Sigmoid colon (tissue), 6 donors: ENCODE measurements at regions not wholly inside any gene's neighbourhood (a gene's known extent, or its start where the extent isn't known, plus 50 kb on each side); places are given as distances from the start of the nearest gene placed in this dataset.

ENCODE experiments used
- DNase-seq: peaks from one replicate; pipeline ENCODE4 v3.0.0-alpha.2; 2019
- H3K27ac ChIP-seq, 4 donors: fragments of 200-600 bp; sonication (generic); one replicate each; pipeline ENCODE4 v1.5.1; 2016 to 2019; ENCODE audit warnings: mild to moderate bottlenecking in 1 of 4
- H3K27me3 ChIP-seq, 3 donors: fragments of 200-600 bp; sonication (generic); one replicate each; pipeline ENCODE4 v1.5.1; 2019; ENCODE audit warnings: mild to moderate bottlenecking in 1 of 3
- H3K36me3 ChIP-seq, 4 donors: fragments of 200-600 bp; sonication (generic); one replicate each; pipeline ENCODE4 v1.5.1; 2016 to 2019
- H3K4me1 ChIP-seq, 4 donors: fragments of 200-600 bp; sonication (generic); one replicate each; pipeline ENCODE4 v1.5.1; 2017 to 2019
- H3K4me3 ChIP-seq, 4 donors: fragments of 200-600 bp; sonication (generic); one replicate each; pipeline ENCODE4 v1.5.1; 2017 to 2019; ENCODE audit warnings: mild to moderate bottlenecking in 2 of 4, moderate library complexity in 1 of 4
- H3K9me3 ChIP-seq, 4 donors: fragments of 200-600 bp in 3 of 4; sonication (generic) in 3 of 4; one replicate each; pipeline versions ENCODE4 v1.5.1 to v1.6.1; 2013 to 2019
- EP300 ChIP-seq, 4 donors: sonication (generic); formaldehyde crosslinking; IDR thresholded peaks; one replicate each; pipeline ENCODE4 v1.6.1; 2017; ENCODE audit warnings: antibody characterized with exemption in 4 of 4
- POLR2A ChIP-seq, 2 donors: fragments of 450-650 bp; IDR thresholded peaks; one replicate each; pipeline ENCODE4 v1.6.1; 2016; ENCODE audit warnings: antibody characterized with exemption in 2 of 2, mild to moderate bottlenecking in 2 of 2, moderate library complexity in 2 of 2
- POLR2AphosphoS5 ChIP-seq, 4 donors: sonication (generic); formaldehyde crosslinking; IDR thresholded peaks; one replicate each; pipeline ENCODE4 v1.6.1; 2017; ENCODE audit warnings: antibody characterized with exemption in 4 of 4
- WGBS, 2 donors: extraction: QIAGEN DNeasy Blood & Tissue Kit; methylation state at CpG; one replicate each; pipeline ENCODE4 v1.1.7; 2013; 5-methylcytosine and 5-hydroxymethylcytosine counted together
- intact Hi-C: fragments of 100-400 bp; cut with DNase I; formaldehyde crosslinking; loops from one replicate; pipeline ENCODE4 v1.15.1; 2023
- TF ChIP-seq, protein P1 (sequence below), 4 experiments: fragments of 450-650 bp in 3 of 4; fragments of 200-600 bp in 1 of 4; IDR thresholded peaks; one replicate each; pipeline ENCODE4 v1.5.1; 2016 to 2019; ENCODE audit warnings: antibody characterized with exemption in 4 of 4, mild to moderate bottlenecking in 3 of 4, moderate library complexity in 2 of 4
- donor health status: healthy with polysubstance abuse.
- donor health status: healthy.

DNA sequence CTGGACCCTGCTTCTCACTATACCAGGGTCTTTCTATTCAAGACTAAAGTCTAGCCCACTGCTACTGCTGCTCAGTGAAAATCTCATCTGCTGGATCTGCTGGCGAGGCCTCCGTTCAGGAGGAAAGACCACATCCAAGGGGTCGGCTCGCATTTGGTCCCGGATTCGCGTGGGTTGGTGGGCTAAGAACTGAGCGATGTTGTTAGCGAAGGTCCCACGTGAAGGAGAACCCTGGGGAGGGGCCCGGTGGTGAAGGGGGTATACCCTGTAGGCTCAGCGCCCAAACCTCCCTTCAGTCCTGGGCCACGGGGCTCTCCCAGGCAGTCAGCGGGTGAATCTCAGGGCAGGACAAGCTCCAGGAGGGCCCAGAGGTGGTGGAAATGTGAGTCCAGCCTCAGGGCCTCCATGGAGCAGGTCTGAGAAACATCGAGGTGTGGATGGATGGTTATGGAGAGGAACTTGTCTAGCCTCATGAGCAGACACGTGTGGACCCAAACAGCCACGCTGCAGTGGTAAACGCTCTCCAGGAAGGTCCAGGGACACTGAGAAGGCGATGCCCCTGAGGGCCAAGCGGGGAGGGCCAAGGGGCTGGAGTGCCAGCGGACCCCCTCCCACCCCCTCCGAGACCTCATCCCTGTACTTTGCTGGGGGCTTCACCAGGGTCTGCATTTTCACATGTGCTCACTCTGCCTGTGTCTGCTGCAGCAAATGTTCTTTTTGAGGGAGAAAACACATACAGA, 152.3 kb downstream of the CTTN start:
- Histone ChIP-seq H3K4me3 (no peak overlapping the region), H3K36me3 (no peaks in the 10 kb centered on the region), H3K9me3 (no peaks in the 10 kb centered on the region), H3K27ac (no peak overlapping the region), H3K27me3 (no peaks in the 10 kb centered on the region), H3K4me1 (no peaks in the 10 kb centered on the region)
- intact Hi-C loops: no loop called here
- TF ChIP-seq, protein P1, sequence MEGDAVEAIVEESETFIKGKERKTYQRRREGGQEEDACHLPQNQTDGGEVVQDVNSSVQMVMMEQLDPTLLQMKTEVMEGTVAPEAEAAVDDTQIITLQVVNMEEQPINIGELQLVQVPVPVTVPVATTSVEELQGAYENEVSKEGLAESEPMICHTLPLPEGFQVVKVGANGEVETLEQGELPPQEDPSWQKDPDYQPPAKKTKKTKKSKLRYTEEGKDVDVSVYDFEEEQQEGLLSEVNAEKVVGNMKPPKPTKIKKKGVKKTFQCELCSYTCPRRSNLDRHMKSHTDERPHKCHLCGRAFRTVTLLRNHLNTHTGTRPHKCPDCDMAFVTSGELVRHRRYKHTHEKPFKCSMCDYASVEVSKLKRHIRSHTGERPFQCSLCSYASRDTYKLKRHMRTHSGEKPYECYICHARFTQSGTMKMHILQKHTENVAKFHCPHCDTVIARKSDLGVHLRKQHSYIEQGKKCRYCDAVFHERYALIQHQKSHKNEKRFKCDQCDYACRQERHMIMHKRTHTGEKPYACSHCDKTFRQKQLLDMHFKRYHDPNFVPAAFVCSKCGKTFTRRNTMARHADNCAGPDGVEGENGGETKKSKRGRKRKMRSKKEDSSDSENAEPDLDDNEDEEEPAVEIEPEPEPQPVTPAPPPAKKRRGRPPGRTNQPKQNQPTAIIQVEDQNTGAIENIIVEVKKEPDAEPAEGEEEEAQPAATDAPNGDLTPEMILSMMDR (IDR thresholded peaks at IDR 0.05): no peak
- no peak for TF ChIP-seq POLR2AphosphoS5 (IDR thresholded peaks at IDR 0.05)
- no peak for TF ChIP-seq EP300 (IDR thresholded peaks at IDR 0.05)
- no peak for TF ChIP-seq POLR2A (IDR thresholded peaks at IDR 0.05)
- WGBS, 2 donors: 91 to 95% methylated on average over 22 of the region's 22 CpGs
- no peak for DNase-seq

DNA sequence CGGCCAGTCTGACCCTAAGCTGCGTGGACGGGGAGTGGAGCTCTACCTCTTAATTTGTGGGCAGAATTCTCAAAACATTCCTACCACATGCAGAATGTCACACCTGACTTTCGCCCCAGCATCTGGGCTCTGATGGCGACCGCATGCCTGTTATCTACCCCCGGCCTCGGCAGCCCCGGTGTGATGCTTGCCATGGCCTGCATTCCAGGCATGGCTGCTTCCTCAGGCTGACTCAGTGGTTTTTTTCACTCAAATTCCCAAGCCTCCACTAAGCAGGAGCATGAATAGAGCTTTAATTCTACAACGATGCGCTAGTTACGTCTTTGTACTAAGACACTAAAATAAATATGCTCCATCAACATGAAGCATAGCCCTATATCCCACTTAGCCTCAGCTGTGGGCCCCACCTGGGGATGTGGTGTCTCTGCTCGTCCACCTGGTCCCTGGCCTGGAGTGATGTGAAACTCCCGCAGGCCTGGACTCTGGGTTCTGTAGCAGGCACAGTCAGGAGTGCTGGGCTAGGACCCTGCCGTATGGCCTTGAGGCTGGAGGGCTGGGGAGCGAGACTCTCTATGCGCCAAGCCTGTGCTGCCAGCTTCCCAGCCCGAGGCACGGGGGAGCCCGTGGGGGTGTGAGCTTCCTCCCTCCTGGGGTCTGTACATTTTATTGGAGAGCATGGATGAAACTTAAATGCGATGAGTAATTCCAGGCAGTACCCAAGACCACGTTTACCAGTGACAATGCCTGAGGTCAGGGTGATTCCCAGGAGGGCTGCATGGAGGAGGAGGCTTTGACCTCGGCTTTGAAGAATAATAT, 153.2 kb downstream of the CTTN start:
- no peaks in the 10 kb centered on the region for H3K27me3 ChIP-seq
- intact Hi-C loops: no loop called here
- no peak overlapping the region for H3K4me3 ChIP-seq
- H3K27ac ChIP-seq: no peak overlapping the region
- H3K9me3 ChIP-seq: no peaks in the 10 kb centered on the region
- no peaks in the 10 kb centered on the region for H3K4me1 ChIP-seq
- TF ChIP-seq EP300 (IDR thresholded peaks at IDR 0.05): no peak
- no peak for TF ChIP-seq POLR2A (IDR thresholded peaks at IDR 0.05)
- TF ChIP-seq, protein P1 (IDR thresholded peaks at IDR 0.05): no peak
- TF ChIP-seq POLR2AphosphoS5 (IDR thresholded peaks at IDR 0.05): no peak
- 78 to 87% methylated on average over 23 of the region's 23 CpGs for WGBS, 2 donors
- DNase-seq: no peak
- H3K36me3 ChIP-seq: no peaks in the 10 kb centered on the region

DNA sequence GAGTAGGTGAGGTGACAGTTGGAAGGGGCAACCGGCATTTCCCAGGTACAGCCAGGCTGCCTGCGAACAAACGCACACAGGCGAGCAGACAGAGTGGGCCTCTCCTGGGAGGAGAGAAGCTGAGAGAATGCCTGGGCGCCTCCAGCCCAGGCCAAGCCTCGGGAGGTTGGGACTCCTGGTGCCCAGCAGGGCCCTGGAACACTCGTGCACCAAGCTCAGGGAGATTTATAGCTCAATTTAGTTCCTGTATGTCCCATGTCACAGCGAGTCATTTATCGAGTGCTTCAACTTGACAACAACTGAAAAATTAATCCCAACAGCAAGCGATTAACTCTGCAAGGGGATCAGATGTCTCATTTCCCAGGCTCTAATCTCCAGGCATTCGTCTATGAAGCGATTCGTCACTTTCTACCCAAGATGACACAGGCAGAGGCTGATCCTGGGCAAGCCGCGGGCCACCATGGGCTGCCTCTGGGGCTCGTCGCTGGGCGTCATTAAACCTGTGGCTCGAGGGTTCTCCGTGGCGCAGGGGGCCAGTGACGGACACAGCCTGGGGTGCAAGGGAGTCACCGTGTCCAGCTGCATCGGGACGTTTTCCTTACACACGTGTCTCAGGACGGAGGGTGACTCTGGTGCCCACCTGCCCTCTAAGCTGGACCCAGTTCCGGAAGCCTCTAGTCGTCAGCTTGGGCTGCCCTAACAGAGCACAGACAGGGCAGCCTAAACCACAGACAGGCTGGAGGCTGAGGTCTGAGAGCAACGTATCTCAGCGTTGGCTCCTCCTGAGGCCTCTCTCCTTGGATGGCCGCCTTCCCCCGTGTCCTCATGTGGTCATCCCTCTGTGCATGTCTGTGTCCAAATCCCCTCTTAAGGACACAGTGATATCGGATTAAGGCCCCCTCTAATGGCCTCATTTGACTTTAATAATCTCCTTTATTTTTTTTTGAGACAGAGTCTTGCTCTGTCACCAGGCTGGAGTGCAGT, 154.1 kb downstream of the CTTN start:
- no peak for TF ChIP-seq POLR2AphosphoS5 (IDR thresholded peaks at IDR 0.05)
- TF ChIP-seq EP300 (IDR thresholded peaks at IDR 0.05): no peak
- TF ChIP-seq, protein P1 (IDR thresholded peaks at IDR 0.05): no peak
- no peak for TF ChIP-seq POLR2A (IDR thresholded peaks at IDR 0.05)
- no peaks in the 10 kb centered on the region for H3K9me3 ChIP-seq
- no peaks in the 10 kb centered on the region for H3K36me3 ChIP-seq
- 88 to 93% methylated on average over 34 of the region's 34 CpGs for WGBS, 2 donors
- no peaks in the 10 kb centered on the region for H3K27me3 ChIP-seq
- no peak overlapping the region for H3K4me3 ChIP-seq
- no peaks in the 10 kb centered on the region for H3K4me1 ChIP-seq
- no peak overlapping the region for H3K27ac ChIP-seq
- no peak for DNase-seq
- intact Hi-C loops: no loop called here

DNA sequence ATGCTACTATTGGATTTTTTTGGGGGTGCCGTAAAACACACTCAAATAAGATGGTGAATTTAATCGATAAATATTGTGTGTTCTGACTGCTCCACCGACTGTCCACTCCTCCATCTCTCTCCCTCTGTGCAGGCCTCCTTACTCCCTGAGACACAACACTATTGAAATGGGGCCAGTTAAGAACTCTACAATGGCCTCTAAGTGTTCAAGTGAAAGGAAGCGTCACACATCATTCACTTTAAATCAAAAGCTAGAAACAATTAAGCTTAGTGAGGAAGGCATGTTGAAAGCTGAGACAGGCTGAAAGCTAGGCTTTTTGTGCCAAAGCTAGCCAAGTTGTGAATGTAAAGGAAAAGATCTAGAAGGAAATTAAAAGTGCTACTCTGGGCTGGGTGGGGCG, 156.7 kb downstream of the CTTN start:
- H3K4me3 ChIP-seq: no peak overlapping the region
- H3K27me3 ChIP-seq: no peaks in the 10 kb centered on the region
- no peak overlapping the region for H3K27ac ChIP-seq
- no peak for DNase-seq
- WGBS, 2 donors: 92 to 97% methylated on average over 5 of the region's 5 CpGs
- TF ChIP-seq, protein P1 (IDR thresholded peaks at IDR 0.05): no peak
- TF ChIP-seq EP300 (IDR thresholded peaks at IDR 0.05) (no peak), POLR2A (IDR thresholded peaks at IDR 0.05) (no peak), POLR2AphosphoS5 (IDR thresholded peaks at IDR 0.05) (no peak)
- intact Hi-C loops: no loop called here
- H3K36me3 ChIP-seq: no peaks in the 10 kb centered on the region
- no peaks in the 10 kb centered on the region for H3K4me1 ChIP-seq
- H3K9me3 ChIP-seq: no peaks in the 10 kb centered on the region
